Osteocyte (in vitro differentiated cells): ENCODE measurements at regions not wholly inside any gene's neighbourhood (a gene's known extent, or its start where the extent isn't known, plus 50 kb on each side); places are given as distances from the start of the nearest gene placed in this dataset.

Experiments
- DNase-seq: peaks from one replicate; pipeline ENCODE4 v3.0.0; 2021; ENCODE audit warnings: mixed read lengths; ENCODE audit not compliant: unreplicated experiment; ENCODE audit errors: extremely low spot score
- H3K27ac Mint-ChIP-seq: one replicate; pipeline ENCODE4 v1.8.0; 2021; ENCODE audit warnings: mild to moderate bottlenecking, mixed read lengths; ENCODE audit not compliant: unreplicated experiment
- H3K27me3 Mint-ChIP-seq: one replicate; pipeline ENCODE4 v1.8.0; 2021; ENCODE audit warnings: mixed read lengths; ENCODE audit not compliant: unreplicated experiment
- H3K36me3 Mint-ChIP-seq: one replicate; pipeline ENCODE4 v1.8.0; 2021; ENCODE audit warnings: mixed read lengths; ENCODE audit not compliant: unreplicated experiment
- H3K4me1 Mint-ChIP-seq: one replicate; pipeline ENCODE4 v1.8.0; 2021; ENCODE audit warnings: mixed read lengths; ENCODE audit not compliant: unreplicated experiment
- H3K4me3 Mint-ChIP-seq: one replicate; pipeline ENCODE4 v1.8.0; 2021; ENCODE audit warnings: mild to moderate bottlenecking, moderate library complexity, mixed read lengths; ENCODE audit not compliant: unreplicated experiment
- H3K9me3 Mint-ChIP-seq: one replicate; pipeline ENCODE4 v1.8.0; 2021; ENCODE audit warnings: mixed read lengths; ENCODE audit not compliant: unreplicated experiment
- TF ChIP-seq, protein P1 (sequence below): fragments of 200-600 bp; sonication (generic); IDR thresholded peaks from 2 replicates; pipeline ENCODE4 v1.5.0; 2021; ENCODE audit warnings: antibody characterized with exemption, mild to moderate bottlenecking, moderate library complexity

DNA sequence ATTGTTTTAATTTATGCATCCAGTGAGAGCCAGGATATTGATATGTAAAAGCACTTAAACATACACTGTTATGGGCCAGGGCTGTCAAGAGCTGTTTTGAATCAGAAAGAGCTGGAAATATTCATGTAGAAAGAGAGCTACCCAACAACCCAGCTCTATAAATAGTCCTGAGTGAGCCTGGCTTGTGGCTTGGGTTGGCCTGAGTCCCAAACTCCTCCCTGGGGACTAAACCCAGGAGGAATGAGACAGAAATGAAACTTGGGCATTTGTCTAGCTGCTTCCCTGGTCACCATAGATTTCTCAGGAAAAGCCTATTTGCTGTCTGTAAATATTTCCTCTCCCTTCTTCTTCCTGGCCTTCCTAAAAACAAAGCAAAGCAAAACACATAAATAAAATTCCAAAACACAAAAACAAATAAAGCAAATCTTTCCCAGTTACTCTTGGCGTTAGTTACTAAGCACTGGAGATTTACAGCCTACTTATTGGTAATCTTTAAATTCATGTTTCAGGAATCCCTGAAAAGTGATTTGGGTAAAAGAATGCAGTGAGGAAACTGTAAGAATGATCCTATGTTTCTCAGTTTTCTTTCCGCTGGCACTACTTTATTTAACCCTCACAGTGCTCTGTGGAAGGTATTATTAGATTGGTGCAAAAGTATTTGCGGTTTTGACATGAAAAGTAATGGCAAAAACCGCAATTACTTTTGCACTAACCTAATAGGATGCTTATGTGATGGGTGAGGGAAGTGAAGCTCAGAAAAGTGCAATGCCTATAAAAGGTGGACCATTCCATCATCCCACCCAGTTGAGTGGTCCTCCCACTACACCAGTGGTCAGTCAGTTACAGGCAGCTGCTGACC lies 111.8 kb downstream of the CARTPT start:
- Mint-ChIP-seq H3K27me3 (no peaks in the 10 kb centered on the region), H3K4me3 (peak overlapping the region; percentile 1), H3K4me1 (peaks cover 20% of the 10 kb centered on the region), H3K27ac (peak overlapping the region; percentile 75), H3K36me3 (peaks cover 5% of the 10 kb centered on the region), H3K9me3 (peaks cover 12% of the 10 kb centered on the region)
- peak; percentile 92 for DNase-seq
- TF ChIP-seq, protein P1, sequence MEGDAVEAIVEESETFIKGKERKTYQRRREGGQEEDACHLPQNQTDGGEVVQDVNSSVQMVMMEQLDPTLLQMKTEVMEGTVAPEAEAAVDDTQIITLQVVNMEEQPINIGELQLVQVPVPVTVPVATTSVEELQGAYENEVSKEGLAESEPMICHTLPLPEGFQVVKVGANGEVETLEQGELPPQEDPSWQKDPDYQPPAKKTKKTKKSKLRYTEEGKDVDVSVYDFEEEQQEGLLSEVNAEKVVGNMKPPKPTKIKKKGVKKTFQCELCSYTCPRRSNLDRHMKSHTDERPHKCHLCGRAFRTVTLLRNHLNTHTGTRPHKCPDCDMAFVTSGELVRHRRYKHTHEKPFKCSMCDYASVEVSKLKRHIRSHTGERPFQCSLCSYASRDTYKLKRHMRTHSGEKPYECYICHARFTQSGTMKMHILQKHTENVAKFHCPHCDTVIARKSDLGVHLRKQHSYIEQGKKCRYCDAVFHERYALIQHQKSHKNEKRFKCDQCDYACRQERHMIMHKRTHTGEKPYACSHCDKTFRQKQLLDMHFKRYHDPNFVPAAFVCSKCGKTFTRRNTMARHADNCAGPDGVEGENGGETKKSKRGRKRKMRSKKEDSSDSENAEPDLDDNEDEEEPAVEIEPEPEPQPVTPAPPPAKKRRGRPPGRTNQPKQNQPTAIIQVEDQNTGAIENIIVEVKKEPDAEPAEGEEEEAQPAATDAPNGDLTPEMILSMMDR: no peak

DNA sequence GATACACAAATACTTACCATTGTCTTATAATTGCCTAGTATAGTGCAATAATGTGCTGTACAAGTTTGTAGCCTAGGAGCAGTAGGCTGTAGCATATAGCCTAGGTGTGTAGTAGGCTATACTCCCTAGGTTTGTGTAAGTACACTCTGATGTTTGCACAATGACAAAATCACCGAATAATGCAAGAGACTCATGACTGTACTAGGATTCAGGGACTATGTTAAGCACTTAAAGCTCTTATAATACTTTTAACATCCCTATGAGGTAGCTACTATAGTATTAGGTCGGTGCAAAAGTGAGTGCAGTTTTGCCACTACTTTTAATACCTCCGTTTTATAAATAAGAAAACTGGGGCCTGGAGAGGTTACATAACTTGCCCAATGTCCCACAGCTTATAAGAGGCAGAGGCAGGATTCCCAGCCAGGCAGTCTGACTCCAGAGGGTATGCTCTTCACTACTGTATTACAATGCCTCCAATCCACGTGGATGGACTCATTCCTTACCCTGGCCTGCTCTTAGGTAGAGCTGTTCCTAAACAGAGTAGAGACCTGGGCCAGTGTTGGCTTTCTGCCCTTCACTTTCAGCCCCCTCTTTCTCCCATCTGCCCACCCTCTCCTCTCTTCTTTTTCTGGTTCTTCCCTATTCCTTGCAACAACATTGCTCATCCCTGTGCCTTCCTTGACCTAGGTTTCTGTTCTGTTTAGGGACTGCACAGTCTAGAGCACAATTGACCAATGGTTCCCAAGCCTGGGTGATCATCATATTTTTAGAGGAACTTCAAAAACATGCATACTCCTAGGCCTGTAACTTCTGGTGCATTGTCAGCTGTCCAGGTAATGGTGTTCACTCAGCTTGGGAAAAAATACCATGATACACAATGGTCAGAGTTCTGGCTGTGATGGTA lies 114.0 kb downstream of the CARTPT start:
- TF ChIP-seq, protein P1: no peak
- Mint-ChIP-seq H3K27me3 (no peaks in the 10 kb centered on the region), H3K4me1 (peaks cover 20% of the 10 kb centered on the region), H3K9me3 (no peaks in the 10 kb centered on the region), H3K36me3 (no peaks in the 10 kb centered on the region), H3K4me3 (no peak overlapping the region), H3K27ac (no peak overlapping the region)
- DNase-seq: no peak

DNA sequence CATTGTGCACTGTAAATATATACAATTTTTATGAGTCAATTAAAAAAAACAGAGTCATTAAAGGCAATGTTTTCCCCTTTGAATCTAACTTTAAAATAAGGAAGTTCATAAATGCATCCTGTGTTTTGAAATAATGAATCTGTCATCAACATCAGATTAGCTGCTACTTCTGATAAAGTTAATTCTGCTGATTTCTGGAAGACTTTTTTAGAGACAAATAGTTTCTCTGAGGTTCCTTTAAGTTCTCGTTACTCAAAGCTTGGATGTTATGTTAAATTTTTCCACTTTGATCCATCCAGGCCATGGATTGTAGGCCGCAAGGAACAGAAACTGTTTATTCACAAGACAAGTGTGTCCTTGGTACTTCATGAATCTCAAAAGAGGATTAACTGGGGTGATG lies 115.5 kb downstream of the CARTPT start:
- DNase-seq: no peak
- Mint-ChIP-seq H3K36me3 (no peaks in the 10 kb centered on the region), H3K27ac (no peak overlapping the region), H3K9me3 (no peaks in the 10 kb centered on the region), H3K4me3 (no peak overlapping the region), H3K4me1 (peaks cover 20% of the 10 kb centered on the region), H3K27me3 (no peaks in the 10 kb centered on the region)
- TF ChIP-seq, protein P1: no peak

DNA sequence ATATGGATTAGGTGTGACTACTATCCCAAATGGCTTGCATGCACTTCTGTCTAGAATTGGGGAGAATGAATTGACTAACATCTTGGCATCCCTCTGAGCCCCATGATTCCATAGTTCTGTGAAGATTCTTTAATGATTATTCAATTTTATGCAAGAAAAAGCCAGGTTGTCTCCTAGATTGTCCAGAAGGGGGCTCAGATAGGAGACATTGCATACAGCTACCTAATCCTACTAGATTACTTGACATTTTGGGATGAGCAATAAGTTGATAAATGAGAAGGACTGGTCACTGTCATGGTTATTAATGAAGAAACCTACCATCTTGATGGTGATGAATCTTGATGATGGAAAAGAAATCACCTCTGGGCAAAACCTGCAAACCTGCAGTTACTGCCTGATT lies 117.0 kb downstream of the CARTPT start:
- H3K27ac Mint-ChIP-seq: no peak overlapping the region
- TF ChIP-seq, protein P1: peak; percentile 47
- H3K27me3 Mint-ChIP-seq: no peaks in the 10 kb centered on the region
- H3K4me3 Mint-ChIP-seq: no peak overlapping the region
- H3K36me3 Mint-ChIP-seq: no peaks in the 10 kb centered on the region
- peaks cover 3% of the 10 kb centered on the region for H3K9me3 Mint-ChIP-seq
- no peak for DNase-seq
- H3K4me1 Mint-ChIP-seq: peaks cover 6% of the 10 kb centered on the region
